DOHH2 (cell line): ENCODE measurements at regions not wholly inside any gene's neighbourhood (a gene's known extent, or its start where the extent isn't known, plus 50 kb on each side); places are given as distances from the start of the nearest gene placed in this dataset.

Experiments
- H3F3A ChIP-seq: fragments of 200-600 bp; sonication (generic), shearing (Covaris generic); 2 replicates; pipeline ENCODE4 v1.6.0; 2016; ENCODE audit warnings: antibody characterized with exemption, mild to moderate bottlenecking; ENCODE audit not compliant: control insufficient read depth, insufficient read depth
- H3K27ac ChIP-seq: fragments of 200-600 bp; sonication (generic); 2 replicates; pipeline ENCODE4 v1.5.1; 2014; ENCODE audit warnings: low read depth, mild to moderate bottlenecking, low read length, moderate library complexity
- H3K27me3 ChIP-seq: fragments of 200-600 bp; sonication (generic); 2 replicates; pipeline ENCODE4 v1.6.1; 2014; ENCODE audit warnings: mild to moderate bottlenecking, low read length, mixed read lengths; ENCODE audit not compliant: control insufficient read depth
- H3K36me3 ChIP-seq: fragments of 200-600 bp; sonication (generic); 2 replicates; pipeline ENCODE4 v1.6.1; 2014; ENCODE audit warnings: mild to moderate bottlenecking, low read length, moderate library complexity, mixed read lengths; ENCODE audit not compliant: control insufficient read depth
- H3K4me1 ChIP-seq: fragments of 200-600 bp; sonication (generic); 2 replicates; pipeline ENCODE4 v1.6.1; 2014; ENCODE audit warnings: mild to moderate bottlenecking, low read length, mixed read lengths; ENCODE audit not compliant: control insufficient read depth
- H3K4me2 ChIP-seq: fragments of 200-600 bp; sonication (generic); 2 replicates; pipeline ENCODE4 v1.6.0; 2014; ENCODE audit warnings: mild to moderate bottlenecking, low read length, moderate library complexity
- H3K4me3 ChIP-seq: fragments of 200-600 bp; sonication (generic); 2 replicates; pipeline ENCODE4 v1.5.1; 2014; ENCODE audit warnings: mild to moderate bottlenecking, low read length, mixed read lengths
- H3K79me2 ChIP-seq: fragments of 200-600 bp; sonication (generic); 2 replicates; pipeline ENCODE4 v1.6.1; 2014; ENCODE audit warnings: mild to moderate bottlenecking, low read length, mixed read lengths; ENCODE audit not compliant: control insufficient read depth
- H3K9me2 ChIP-seq: fragments of 200-600 bp; sonication (generic); replicated peaks from 2 replicates; pipeline ENCODE4 v1.6.1; 2014; ENCODE audit warnings: mild to moderate bottlenecking, low read length, mixed read lengths; ENCODE audit not compliant: control insufficient read depth
- H3K9me3 ChIP-seq: fragments of 200-600 bp; sonication (generic); 2 replicates; pipeline ENCODE4 v1.6.1; 2014; ENCODE audit warnings: antibody characterized with exemption, low read length, mixed read lengths; ENCODE audit not compliant: control insufficient read depth, insufficient read depth
- H4K20me1 ChIP-seq: fragments of 200-600 bp; sonication (generic); 2 replicates; pipeline ENCODE4 v1.6.0; 2014; ENCODE audit warnings: low read depth, mild to moderate bottlenecking, antibody characterized with exemption, low read length, moderate library complexity; ENCODE audit not compliant: control insufficient read depth, insufficient read depth
- CTCF ChIP-seq: fragments of 200-600 bp; sonication (generic); IDR thresholded peaks from one replicate; pipeline ENCODE4 v1.5.1; 2014; ENCODE audit warnings: antibody characterized with exemption, mild to moderate bottlenecking, low read depth, low read length; ENCODE audit not compliant: poor library complexity, severe bottlenecking
- EZH2phosphoT487 ChIP-seq: fragments of 200-600 bp; sonication (generic); IDR thresholded peaks from 2 replicates; pipeline ENCODE4 v1.6.1; 2017; ENCODE audit warnings: borderline replicate concordance, mild to moderate bottlenecking, antibody characterized with exemption, low read length, moderate library complexity, mixed read lengths

DNA sequence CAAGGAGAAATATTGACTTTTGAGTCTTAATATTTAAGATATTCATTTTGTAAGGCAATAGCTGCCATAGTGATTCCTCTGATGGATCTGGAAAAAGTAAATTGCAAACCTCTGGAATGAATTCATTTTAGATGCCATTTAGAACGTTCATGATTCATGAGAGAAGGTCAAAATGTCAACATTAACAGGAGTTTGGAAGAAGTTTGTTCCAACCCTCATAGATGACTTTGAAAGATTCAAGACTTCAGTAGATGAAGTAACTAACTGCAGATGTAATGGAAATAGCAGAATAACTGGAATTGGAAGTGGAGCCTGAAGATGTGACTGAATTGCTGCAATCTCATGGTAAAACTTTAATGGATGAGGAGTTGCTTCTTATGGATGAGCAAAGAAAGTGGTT lies 100.9 kb upstream of the CCN2 start:
- Histone ChIP-seq H3K4me1 (0 out of 2 replicates have a peak, but pooled peaks cover 3% of the 10 kb centered on the region), H3K9me3 (peaks cover 3% of the 10 kb centered on the region; the same call in 1 of the 2 replicates), H3K4me2 (no peak overlapping the region), H3K4me3 (no peak overlapping the region), H3K36me3 (no peaks in the 10 kb centered on the region), H3K79me2 (no peaks in the 10 kb centered on the region), H3K27me3 (no peaks in the 10 kb centered on the region), H4K20me1 (no peaks in the 10 kb centered on the region), H3F3A (no peaks in the 10 kb centered on the region), H3K27ac (no peak overlapping the region), H3K9me2 (no peaks in the 10 kb centered on the region)
- TF ChIP-seq EZH2phosphoT487, result no peak
- no peak for TF ChIP-seq CTCF

DNA sequence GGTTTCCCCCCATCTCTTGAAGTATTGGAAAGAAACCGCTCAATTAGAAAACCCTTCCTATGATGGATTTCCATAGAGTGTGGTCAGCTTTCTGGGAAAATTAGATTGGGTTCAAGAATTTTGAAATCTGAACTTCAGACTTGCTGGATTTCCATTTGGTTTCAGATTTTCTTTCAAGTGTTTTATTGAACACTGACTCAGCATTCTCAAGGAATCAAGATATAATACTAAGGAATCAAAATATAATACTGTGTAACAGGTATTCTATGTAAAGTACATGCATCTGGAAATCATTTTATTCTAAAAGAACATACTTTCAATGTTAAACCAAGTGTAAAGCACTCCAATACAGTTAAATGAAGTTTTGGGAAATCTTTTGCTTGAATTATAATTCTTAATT lies 94.7 kb upstream of the CCN2 start:
- no peaks in the 10 kb centered on the region for H3K27me3 ChIP-seq
- 0 out of 2 replicates have a peak, but pooled peaks cover 3% of the 10 kb centered on the region for H3K4me1 ChIP-seq
- no peaks in the 10 kb centered on the region for H4K20me1 ChIP-seq
- H3K4me2 ChIP-seq, result no peak overlapping the region
- no peaks in the 10 kb centered on the region for H3K9me2 ChIP-seq
- H3K79me2 ChIP-seq, result no peaks in the 10 kb centered on the region
- TF ChIP-seq CTCF (no peak), EZH2phosphoT487 (no peak)
- H3K27ac ChIP-seq, result no peak overlapping the region
- peaks cover 3% of the 10 kb centered on the region; the same call in 1 of the 2 replicates for H3K9me3 ChIP-seq
- H3K4me3 ChIP-seq, result no peak overlapping the region
- no peaks in the 10 kb centered on the region for H3F3A ChIP-seq
- no peaks in the 10 kb centered on the region for H3K36me3 ChIP-seq

DNA sequence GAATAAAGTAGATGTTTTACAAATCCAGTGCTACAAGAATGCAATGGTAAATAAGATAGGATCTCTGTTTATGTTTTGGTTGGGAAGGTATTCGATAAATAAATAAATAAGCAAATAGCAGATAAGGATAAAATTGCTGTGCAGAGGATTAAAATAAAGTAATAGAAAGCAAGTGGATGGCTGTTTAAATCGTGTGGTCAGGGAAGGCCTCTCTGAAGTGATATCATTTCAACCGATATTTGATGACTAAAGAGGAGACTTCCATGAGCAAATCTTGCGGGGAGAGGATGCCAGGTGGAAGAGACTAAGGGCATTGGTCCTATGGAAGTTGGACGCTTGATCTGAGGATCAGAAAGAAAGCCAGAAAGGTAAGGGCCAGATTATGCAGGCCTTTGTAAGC lies 92.0 kb upstream of the CCN2 start:
- Histone ChIP-seq H3K27me3 (no peaks in the 10 kb centered on the region), H3K9me2 (no peaks in the 10 kb centered on the region), H3K36me3 (no peaks in the 10 kb centered on the region), H4K20me1 (no peaks in the 10 kb centered on the region), H3K4me1 (0 out of 2 replicates have a peak, but pooled peaks cover 3% of the 10 kb centered on the region), H3K79me2 (no peaks in the 10 kb centered on the region), H3K4me3 (no peak overlapping the region), H3K4me2 (no peak overlapping the region), H3K9me3 (peaks cover under 1% of the 10 kb centered on the region; the same call in 1 of the 2 replicates), H3F3A (no peaks in the 10 kb centered on the region), H3K27ac (no peak overlapping the region)
- TF ChIP-seq EZH2phosphoT487 (no peak), CTCF (no peak)
